Right lobe of liver (tissue), 4 donors: ENCODE measurements at regions not wholly inside any gene's neighbourhood (a gene's known extent, or its start where the extent isn't known, plus 50 kb on each side); places are given as distances from the start of the nearest gene placed in this dataset.

Experiments
- CTCF ChIP-seq, 4 donors: fragments of 200-600 bp in 3 of 4; fragments of 450-650 bp in 1 of 4; IDR thresholded peaks; one replicate each; pipeline versions ENCODE4 v1.5.1 to v1.8.0; 2016 to 2022; ENCODE audit warnings: antibody characterized with exemption in 4 of 4, mild to moderate bottlenecking in 2 of 4
- POLR2A ChIP-seq: fragments of 450-650 bp; IDR thresholded peaks from one replicate; pipeline ENCODE4 v1.6.1; 2017; ENCODE audit warnings: antibody characterized with exemption, mild to moderate bottlenecking
- donor health status: DM: no; HTN: no; CAD: no.
- donor health status: DM: no; HTN: no; CAD: no.
- donor health status: DM: no; HTN: yes; CAD: no.

GRCh38 chr10:107552963-107553362, 388.5 kb upstream of the SORCS1 start:
- TF ChIP-seq CTCF (IDR thresholded peaks at IDR 0.05) (no peak), POLR2A (no peak)
